ENCODE measurements at regions not wholly inside any gene's neighbourhood (a gene's known extent, or its start where the extent isn't known, plus 50 kb on each side); places are given as distances from the start of the nearest gene placed in this dataset.

- H3K4me3 ChIP-seq (ENCODE audit: low read depth, low read length) = no peak overlapping the region
- peaks cover 17% of the 10 kb centered on the region for H3K4me1 ChIP-seq (ENCODE audit: control insufficient read depth, insufficient read depth, low read length)
- H3K9me3 ChIP-seq (ENCODE audit: control insufficient read depth, insufficient read depth, low read length) = no peaks in the 10 kb centered on the region
- H3K9ac ChIP-seq (ENCODE audit: low read depth, low read length) = no peak overlapping the region
- no peak overlapping the region for H3K27ac ChIP-seq (ENCODE audit: low read depth, low read length)
- H3K27me3 ChIP-seq (ENCODE audit: control insufficient read depth, insufficient read depth, low read length) = peaks cover 8% of the 10 kb centered on the region
- H3K36me3 ChIP-seq (ENCODE audit: control insufficient read depth, insufficient read depth, low read length) = no peaks in the 10 kb centered on the region
Observed at GRCh38 chr11:115739878-115740277, 235.7 kb upstream of the CADM1 start.

GRCh38 chr11:115739146-115739545 is 234.9 kb upstream of the CADM1 start:
- peaks cover 8% of the 10 kb centered on the region for H3K27me3 ChIP-seq (ENCODE audit: control insufficient read depth, insufficient read depth, low read length)
- H3K9ac ChIP-seq (ENCODE audit: low read depth, low read length) = no peak overlapping the region
- H3K36me3 ChIP-seq (ENCODE audit: control insufficient read depth, insufficient read depth, low read length) = no peaks in the 10 kb centered on the region
- peaks cover 16% of the 10 kb centered on the region for H3K4me1 ChIP-seq (ENCODE audit: control insufficient read depth, insufficient read depth, low read length)
- H3K27ac ChIP-seq (ENCODE audit: low read depth, low read length) = no peak overlapping the region
- H3K4me3 ChIP-seq (ENCODE audit: low read depth, low read length) = no peak overlapping the region
- no peaks in the 10 kb centered on the region for H3K9me3 ChIP-seq (ENCODE audit: control insufficient read depth, insufficient read depth, low read length)

DNA sequence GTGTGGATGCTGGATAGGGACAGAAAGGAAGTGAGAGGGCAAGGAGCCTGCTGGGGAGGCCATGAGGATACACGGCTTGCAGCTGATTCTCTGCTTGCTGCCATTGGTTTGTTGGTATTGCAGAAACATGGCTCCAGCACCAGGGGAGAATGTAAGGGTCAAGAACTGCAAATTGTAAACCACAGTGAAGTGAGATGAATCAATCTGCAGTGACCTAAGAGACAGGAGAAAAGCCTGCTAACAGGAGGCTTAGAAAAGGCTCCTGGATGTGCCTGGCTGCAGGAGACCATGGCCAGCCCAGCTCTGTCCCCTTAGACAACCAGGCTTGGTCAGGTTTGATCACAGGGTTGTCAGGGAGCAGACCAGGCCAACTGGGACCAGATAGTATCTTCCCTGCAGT is 233.7 kb upstream of the CADM1 start:
- peaks cover 8% of the 10 kb centered on the region for H3K27me3 ChIP-seq (ENCODE audit: control insufficient read depth, insufficient read depth, low read length)
- H3K36me3 ChIP-seq (ENCODE audit: control insufficient read depth, insufficient read depth, low read length) = no peaks in the 10 kb centered on the region
- H3K9me3 ChIP-seq (ENCODE audit: control insufficient read depth, insufficient read depth, low read length) = no peaks in the 10 kb centered on the region
- H3K27ac ChIP-seq (ENCODE audit: low read depth, low read length) = no peak overlapping the region
- H3K4me1 ChIP-seq (ENCODE audit: control insufficient read depth, insufficient read depth, low read length) = peaks cover 16% of the 10 kb centered on the region
- no peak overlapping the region for H3K9ac ChIP-seq (ENCODE audit: low read depth, low read length)
- no peak overlapping the region for H3K4me3 ChIP-seq (ENCODE audit: low read depth, low read length)

- Histone ChIP-seq H3K9me3 (ENCODE audit: control insufficient read depth, insufficient read depth, low read length) (no peaks in the 10 kb centered on the region), H3K36me3 (ENCODE audit: control insufficient read depth, insufficient read depth, low read length) (no peaks in the 10 kb centered on the region), H3K4me1 (ENCODE audit: control insufficient read depth, insufficient read depth, low read length) (peaks cover 9% of the 10 kb centered on the region), H3K27me3 (ENCODE audit: control insufficient read depth, insufficient read depth, low read length) (no peaks in the 10 kb centered on the region), H3K9ac (ENCODE audit: low read depth, low read length) (no peak overlapping the region), H3K27ac (ENCODE audit: low read depth, low read length) (no peak overlapping the region), H3K4me3 (ENCODE audit: low read depth, low read length) (no peak overlapping the region)
Observed at GRCh38 chr11:115736146-115736545, 231.9 kb upstream of the CADM1 start.

GRCh38 chr11:115724666-115725065 is 220.5 kb upstream of the CADM1 start:
- no peak overlapping the region for H3K27ac ChIP-seq (ENCODE audit: low read depth, low read length)

DNA sequence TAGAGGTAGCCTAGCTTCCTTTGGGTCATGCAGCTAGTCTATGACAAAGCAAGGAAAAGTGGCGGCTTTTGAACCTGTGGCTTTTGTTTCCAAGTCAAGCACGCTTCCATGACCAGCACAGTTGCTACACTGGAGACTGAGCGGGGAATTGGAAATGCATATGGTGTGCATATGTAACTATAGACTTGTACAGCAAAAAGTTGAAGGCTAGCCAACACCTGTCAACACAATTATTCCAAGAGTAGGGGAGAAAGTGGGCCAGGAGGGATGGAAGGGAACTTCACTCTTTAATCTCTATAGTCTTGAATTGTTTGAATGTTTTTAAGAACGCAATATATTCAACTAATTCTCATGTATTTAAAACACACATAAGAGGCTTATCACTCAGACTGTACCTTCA is 218.5 kb upstream of the CADM1 start:
- no peak overlapping the region for H3K27ac ChIP-seq (ENCODE audit: low read depth, low read length)
- no peaks in the 10 kb centered on the region for H3K9me3 ChIP-seq (ENCODE audit: control insufficient read depth, insufficient read depth, low read length)
- no peaks in the 10 kb centered on the region for H3K4me1 ChIP-seq (ENCODE audit: control insufficient read depth, insufficient read depth, low read length)
- H3K9ac ChIP-seq (ENCODE audit: low read depth, low read length) = no peak overlapping the region
- no peaks in the 10 kb centered on the region for H3K36me3 ChIP-seq (ENCODE audit: control insufficient read depth, insufficient read depth, low read length)
- H3K27me3 ChIP-seq (ENCODE audit: control insufficient read depth, insufficient read depth, low read length) = no peaks in the 10 kb centered on the region
- no peak overlapping the region for H3K4me3 ChIP-seq (ENCODE audit: low read depth, low read length)

More at GRCh38 chr11:115724666-115725065, 220.5 kb upstream of the CADM1 start:
- H3K4me3 ChIP-seq (ENCODE audit: low read depth, low read length) = no peak overlapping the region
- no peak overlapping the region for H3K9ac ChIP-seq (ENCODE audit: low read depth, low read length)
- H3K4me1 ChIP-seq (ENCODE audit: control insufficient read depth, insufficient read depth, low read length) = no peaks in the 10 kb centered on the region
- H3K36me3 ChIP-seq (ENCODE audit: control insufficient read depth, insufficient read depth, low read length) = no peaks in the 10 kb centered on the region
- H3K9me3 ChIP-seq (ENCODE audit: control insufficient read depth, insufficient read depth, low read length) = no peaks in the 10 kb centered on the region
- no peaks in the 10 kb centered on the region for H3K27me3 ChIP-seq (ENCODE audit: control insufficient read depth, insufficient read depth, low read length)

DNA sequence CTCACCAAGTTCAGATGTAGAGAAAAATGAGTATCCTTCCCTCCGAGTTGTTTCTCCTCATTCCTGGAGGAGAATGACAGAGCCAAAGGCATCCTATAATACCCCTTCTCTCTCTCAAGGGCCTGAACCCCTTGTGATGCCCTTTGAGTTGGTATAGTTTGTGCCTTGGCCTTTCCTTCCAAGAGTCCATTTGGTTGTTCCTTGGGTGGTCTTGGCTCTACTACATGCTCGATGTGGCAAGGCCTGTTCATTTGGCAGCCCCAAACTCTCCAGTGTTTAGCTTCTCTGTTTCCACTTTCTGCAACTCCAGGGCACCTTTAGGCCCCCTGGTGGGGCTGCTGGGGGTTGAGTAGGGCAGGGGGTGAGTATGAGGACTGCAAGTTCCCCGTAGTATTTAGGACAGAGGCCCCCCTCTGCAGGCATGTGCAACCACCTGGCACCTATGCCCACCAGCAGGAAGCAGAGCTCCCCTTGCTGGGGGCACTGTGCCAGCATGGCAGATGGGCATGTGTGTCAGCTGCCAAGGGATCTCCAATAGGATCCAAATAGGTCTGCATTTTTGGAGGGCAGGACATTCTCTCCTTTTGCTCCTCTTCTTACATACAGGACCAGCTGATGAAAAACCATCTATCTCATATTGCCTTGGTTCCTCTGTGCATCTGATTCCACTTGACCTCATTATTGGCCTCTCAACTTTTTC is 217.2 kb upstream of the CADM1 start:
- H3K4me1 ChIP-seq (ENCODE audit: control insufficient read depth, insufficient read depth, low read length) = no peaks in the 10 kb centered on the region; the same call in 1 of the 2 replicates
- no peaks in the 10 kb centered on the region for H3K27me3 ChIP-seq (ENCODE audit: control insufficient read depth, insufficient read depth, low read length)
- H3K4me3 ChIP-seq (ENCODE audit: low read depth, low read length) = no peak overlapping the region
- no peak overlapping the region for H3K9ac ChIP-seq (ENCODE audit: low read depth, low read length)
- no peaks in the 10 kb centered on the region for H3K36me3 ChIP-seq (ENCODE audit: control insufficient read depth, insufficient read depth, low read length)
- H3K9me3 ChIP-seq (ENCODE audit: control insufficient read depth, insufficient read depth, low read length) = no peaks in the 10 kb centered on the region
- H3K27ac ChIP-seq (ENCODE audit: low read depth, low read length) = no peak overlapping the region

DNA sequence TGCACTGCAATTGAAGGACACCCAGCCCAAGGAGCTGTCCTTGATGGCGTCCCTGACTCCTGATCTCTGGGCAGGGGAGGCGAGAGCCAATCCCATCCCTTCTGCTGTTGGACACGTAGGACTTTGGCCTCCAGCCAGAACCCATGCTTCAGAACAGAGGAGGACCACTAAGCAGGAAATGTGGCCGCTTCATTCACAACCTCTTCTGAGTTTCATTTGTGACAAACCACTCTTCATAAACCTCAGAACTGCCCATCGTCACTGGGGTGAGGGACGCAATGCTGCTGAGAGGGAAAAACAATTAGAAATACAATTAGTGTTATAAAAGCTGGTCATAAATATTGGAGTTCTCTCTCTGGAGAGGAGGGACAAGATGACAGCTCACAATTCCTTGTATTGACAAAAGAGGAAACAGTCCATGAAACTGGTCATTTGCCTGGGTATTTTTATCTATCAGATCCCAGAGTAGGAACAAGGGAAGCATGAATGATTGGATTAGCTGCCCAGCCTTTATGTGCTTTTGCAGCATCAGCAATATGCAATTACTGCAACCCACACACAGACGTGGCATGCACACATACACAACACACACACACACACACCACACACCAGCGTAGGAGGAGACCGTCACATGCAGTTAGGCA is 216.5 kb upstream of the CADM1 start:
- H3K36me3 ChIP-seq (ENCODE audit: control insufficient read depth, insufficient read depth, low read length) = no peaks in the 10 kb centered on the region
- H3K9ac ChIP-seq (ENCODE audit: low read depth, low read length) = no peak overlapping the region
- no peaks in the 10 kb centered on the region for H3K9me3 ChIP-seq (ENCODE audit: control insufficient read depth, insufficient read depth, low read length)
- no peaks in the 10 kb centered on the region; the same call in 1 of the 2 replicates for H3K4me1 ChIP-seq (ENCODE audit: control insufficient read depth, insufficient read depth, low read length)
- H3K4me3 ChIP-seq (ENCODE audit: low read depth, low read length) = no peak overlapping the region
- H3K27ac ChIP-seq (ENCODE audit: low read depth, low read length) = no peak overlapping the region
- no peaks in the 10 kb centered on the region for H3K27me3 ChIP-seq (ENCODE audit: control insufficient read depth, insufficient read depth, low read length)

- Histone ChIP-seq H3K27ac (ENCODE audit: low read depth, low read length) (no peak overlapping the region), H3K9ac (ENCODE audit: low read depth, low read length) (no peak overlapping the region), H3K4me3 (ENCODE audit: low read depth, low read length) (no peak overlapping the region), H3K4me1 (ENCODE audit: control insufficient read depth, insufficient read depth, low read length) (no peaks in the 10 kb centered on the region; the same call in 1 of the 2 replicates), H3K36me3 (ENCODE audit: control insufficient read depth, insufficient read depth, low read length) (no peaks in the 10 kb centered on the region), H3K9me3 (ENCODE audit: control insufficient read depth, insufficient read depth, low read length) (no peaks in the 10 kb centered on the region), H3K27me3 (ENCODE audit: control insufficient read depth, insufficient read depth, low read length) (no peaks in the 10 kb centered on the region)
Observed at GRCh38 chr11:115718945-115719344, 214.7 kb upstream of the CADM1 start.

GRCh38 chr11:115718106-115718505 is 213.9 kb upstream of the CADM1 start:
- Histone ChIP-seq H3K4me1 (ENCODE audit: control insufficient read depth, insufficient read depth, low read length) (no peaks in the 10 kb centered on the region; the same call in 1 of the 2 replicates), H3K9ac (ENCODE audit: low read depth, low read length) (no peak overlapping the region), H3K36me3 (ENCODE audit: control insufficient read depth, insufficient read depth, low read length) (no peaks in the 10 kb centered on the region), H3K9me3 (ENCODE audit: control insufficient read depth, insufficient read depth, low read length) (no peaks in the 10 kb centered on the region), H3K27ac (ENCODE audit: low read depth, low read length) (no peak overlapping the region), H3K4me3 (ENCODE audit: low read depth, low read length) (no peak overlapping the region), H3K27me3 (ENCODE audit: control insufficient read depth, insufficient read depth, low read length) (no peaks in the 10 kb centered on the region)
